ENCODE measurements at regions not wholly inside any gene's neighbourhood (a gene's known extent, or its start where the extent isn't known, plus 50 kb on each side); places are given as distances from the start of the nearest gene placed in this dataset.

- H3K27me3 ChIP-seq = no peaks in the 10 kb centered on the region
- H3K4me3 ChIP-seq = no peak overlapping the region
- no peaks in the 10 kb centered on the region for H3K36me3 ChIP-seq
- no peak overlapping the region for H3K27ac ChIP-seq
- TF ChIP-seq POLR2A (IDR thresholded peaks at IDR 0.05) (no peak), CTCF (IDR thresholded peaks at IDR 0.05) (no peak)
- no peaks in the 10 kb centered on the region for H3K9me3 ChIP-seq
- H3K4me1 ChIP-seq = no peaks in the 10 kb centered on the region
- DNase-seq = no peak
Observed at GRCh38 chr13:22776394-22777186, 404.2 kb upstream of the SGCG start.

GRCh38 chr13:22777207-22777606 is 403.6 kb upstream of the SGCG start:
- Histone ChIP-seq H3K9me3 (no peaks in the 10 kb centered on the region), H3K27me3 (no peaks in the 10 kb centered on the region), H3K36me3 (no peaks in the 10 kb centered on the region), H3K4me3 (no peak overlapping the region), H3K4me1 (no peaks in the 10 kb centered on the region), H3K27ac (no peak overlapping the region)
- no peak for DNase-seq
- TF ChIP-seq POLR2A (IDR thresholded peaks at IDR 0.05) (no peak), CTCF (IDR thresholded peaks at IDR 0.05) (no peak)

GRCh38 chr13:22789027-22789593 is 391.7 kb upstream of the SGCG start:
- no peak overlapping the region for H3K4me3 ChIP-seq
- no peak for DNase-seq
- H3K36me3 ChIP-seq = no peaks in the 10 kb centered on the region
- H3K27me3 ChIP-seq = no peaks in the 10 kb centered on the region
- H3K4me1 ChIP-seq = no peaks in the 10 kb centered on the region
- no peak overlapping the region for H3K27ac ChIP-seq
- no peaks in the 10 kb centered on the region for H3K9me3 ChIP-seq
- TF ChIP-seq POLR2A (IDR thresholded peaks at IDR 0.05) (no peak), CTCF (IDR thresholded peaks at IDR 0.05) (no peak)

- no peak for TF ChIP-seq POLR2A (IDR thresholded peaks at IDR 0.05)
- TF ChIP-seq CTCF (IDR thresholded peaks at IDR 0.05) = no peak
Observed at GRCh38 chr13:22789916-22790315, 390.9 kb upstream of the SGCG start.

GRCh38 chr13:22793598-22794134 is 387.1 kb upstream of the SGCG start:
- no peak for TF ChIP-seq CTCF (IDR thresholded peaks at IDR 0.05)
- TF ChIP-seq POLR2A (IDR thresholded peaks at IDR 0.05) = no peak
- no peak for DNase-seq
- Histone ChIP-seq H3K36me3 (no peaks in the 10 kb centered on the region), H3K27ac (no peak overlapping the region), H3K4me3 (no peak overlapping the region), H3K27me3 (no peaks in the 10 kb centered on the region), H3K9me3 (no peaks in the 10 kb centered on the region), H3K4me1 (no peaks in the 10 kb centered on the region)

More at GRCh38 chr13:22789916-22790315, 390.9 kb upstream of the SGCG start:
- Histone ChIP-seq H3K4me3 (no peak overlapping the region), H3K36me3 (no peaks in the 10 kb centered on the region), H3K4me1 (no peaks in the 10 kb centered on the region), H3K27ac (no peak overlapping the region), H3K27me3 (no peaks in the 10 kb centered on the region), H3K9me3 (no peaks in the 10 kb centered on the region)
- DNase-seq = no peak
